Thyroid gland (tissue), 4 donors: ENCODE measurements at regions not wholly inside any gene's neighbourhood (a gene's known extent, or its start where the extent isn't known, plus 50 kb on each side); places are given as distances from the start of the nearest gene placed in this dataset.

ENCODE experiments used
- DNase-seq, 2 donors: peaks; one replicate each; pipeline ENCODE4 v3.0.0-alpha.2; 2019
- H3K27ac ChIP-seq, 3 donors: fragments of 200-600 bp; sonication (generic); 1 replicate in 2 of 3; 2 replicates in 1 of 3; pipeline ENCODE4 v1.5.1; 2016 to 2019; ENCODE audit warnings: mild to moderate bottlenecking in 1 of 3, moderate library complexity in 1 of 3
- H3K27me3 ChIP-seq: fragments of 200-600 bp; sonication (generic); one replicate; pipeline ENCODE4 v1.5.1; 2019
- H3K36me3 ChIP-seq, 2 donors: fragments of 200-600 bp; sonication (generic); one replicate each; pipeline ENCODE4 v1.5.1; 2016 to 2019
- H3K4me1 ChIP-seq, 2 donors: fragments of 200-600 bp; sonication (generic); one replicate each; pipeline ENCODE4 v1.5.1; 2017 to 2019
- H3K4me3 ChIP-seq, 3 donors: fragments of 200-600 bp; sonication (generic); replicated peaks in 1 of 3; 1 replicate in 2 of 3; 2 replicates in 1 of 3; pipeline ENCODE4 v1.5.1; 2016; ENCODE audit warnings: mild to moderate bottlenecking in 1 of 3
- H3K9me3 ChIP-seq: fragments of 200-600 bp; sonication (generic); one replicate; pipeline ENCODE4 v1.5.1; 2017
- POLR2A ChIP-seq, 2 donors: fragments of 450-650 bp; IDR thresholded peaks; one replicate each; pipeline ENCODE4 v1.6.1; 2017; ENCODE audit warnings: antibody characterized with exemption in 2 of 2, mild to moderate bottlenecking in 2 of 2, moderate library complexity in 1 of 2
- WGBS, 2 donors: methylation state at CpG; one replicate each; pipeline ENCODE4 v1.1.5; 2017; 5-methylcytosine and 5-hydroxymethylcytosine counted together
- intact Hi-C: fragments of 100-400 bp; cut with DNase I; formaldehyde crosslinking; loops from one replicate; pipeline ENCODE4 v1.15.1; 2023
- TF ChIP-seq, protein P1 (sequence below), 6 experiments: fragments of 200-600 bp in 3 of 6; fragments of 450-650 bp in 3 of 6; sonication (generic) in 3 of 6; IDR thresholded peaks; one replicate each; pipeline ENCODE4 v1.5.1; 2016 to 2019; ENCODE audit warnings: antibody characterized with exemption in 6 of 6, mild to moderate bottlenecking in 2 of 6, inconsistent platforms in 1 of 6, moderate library complexity in 1 of 6

DNA sequence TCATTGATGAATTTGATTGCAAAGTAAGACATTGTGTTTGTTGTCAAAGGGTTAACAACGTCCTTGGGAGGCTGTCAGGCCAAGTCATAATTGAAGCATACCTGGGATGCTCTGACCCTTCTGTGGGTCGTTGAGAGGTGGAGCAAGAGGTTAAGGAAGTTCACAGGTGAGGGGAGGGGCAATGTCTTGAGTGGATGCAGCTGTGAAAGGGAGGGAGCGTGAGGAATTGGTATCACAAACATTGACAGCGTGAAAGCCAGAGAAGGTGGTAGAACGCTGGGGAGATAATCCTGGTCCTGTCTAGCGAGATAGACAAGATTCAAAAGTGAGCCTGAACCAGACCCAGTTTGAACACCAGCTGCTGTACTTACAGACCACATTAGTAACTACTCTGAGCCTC is 79.4 kb downstream of the HES1 start:
- WGBS, 2 donors: 48 to 49% methylated on average over 6 of the region's 6 CpGs

DNA sequence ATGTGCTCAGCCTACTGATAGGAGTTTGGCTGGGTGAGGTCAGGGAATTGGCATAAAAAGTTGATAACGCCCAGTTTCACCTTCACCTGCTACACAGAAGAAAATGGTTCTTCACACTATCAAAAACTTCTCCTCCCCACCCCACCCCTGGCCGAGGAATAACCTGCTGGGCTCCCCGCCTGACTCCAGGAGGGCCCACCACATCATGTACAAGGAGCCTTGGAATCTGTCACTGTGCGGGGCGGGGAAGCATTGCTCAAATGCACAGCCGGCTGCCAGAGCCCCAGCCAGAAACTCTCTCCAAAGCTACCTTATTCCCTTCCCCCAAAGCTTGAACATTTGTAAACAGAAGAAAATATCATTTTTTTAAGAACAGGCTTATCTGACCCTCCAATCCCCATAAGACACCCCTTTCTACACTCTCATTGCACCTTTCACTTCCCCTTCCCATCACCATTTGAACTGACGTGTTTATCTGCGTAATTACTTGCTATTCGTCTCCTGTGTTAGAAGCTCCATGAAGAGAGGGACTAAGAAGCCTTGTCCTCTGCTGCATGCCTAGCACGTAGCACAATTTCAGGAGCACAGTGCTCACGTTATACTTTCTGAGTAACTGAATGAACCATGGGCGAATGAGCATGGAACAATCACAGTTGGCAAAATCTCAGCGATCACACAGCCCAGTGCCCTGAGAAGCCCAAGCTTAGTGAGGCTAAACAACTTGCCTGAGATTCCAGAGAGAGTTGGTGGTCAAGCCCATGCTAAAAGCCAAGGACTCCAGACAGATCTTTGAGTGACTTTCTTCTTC is 82.9 kb downstream of the HES1 start:
- intact Hi-C loops: no loop called here
- Histone ChIP-seq H3K36me3 (no peaks in the 10 kb centered on the region), H3K9me3 (no peaks in the 10 kb centered on the region), H3K27me3 (no peaks in the 10 kb centered on the region), H3K4me3 (no peak overlapping the region), H3K4me1 (peaks cover 9 to 12% of the 10 kb centered on the region in 2 donors), H3K27ac (peak overlapping the region; percentile 29 to 71 (median 66))
- TF ChIP-seq, protein P1, sequence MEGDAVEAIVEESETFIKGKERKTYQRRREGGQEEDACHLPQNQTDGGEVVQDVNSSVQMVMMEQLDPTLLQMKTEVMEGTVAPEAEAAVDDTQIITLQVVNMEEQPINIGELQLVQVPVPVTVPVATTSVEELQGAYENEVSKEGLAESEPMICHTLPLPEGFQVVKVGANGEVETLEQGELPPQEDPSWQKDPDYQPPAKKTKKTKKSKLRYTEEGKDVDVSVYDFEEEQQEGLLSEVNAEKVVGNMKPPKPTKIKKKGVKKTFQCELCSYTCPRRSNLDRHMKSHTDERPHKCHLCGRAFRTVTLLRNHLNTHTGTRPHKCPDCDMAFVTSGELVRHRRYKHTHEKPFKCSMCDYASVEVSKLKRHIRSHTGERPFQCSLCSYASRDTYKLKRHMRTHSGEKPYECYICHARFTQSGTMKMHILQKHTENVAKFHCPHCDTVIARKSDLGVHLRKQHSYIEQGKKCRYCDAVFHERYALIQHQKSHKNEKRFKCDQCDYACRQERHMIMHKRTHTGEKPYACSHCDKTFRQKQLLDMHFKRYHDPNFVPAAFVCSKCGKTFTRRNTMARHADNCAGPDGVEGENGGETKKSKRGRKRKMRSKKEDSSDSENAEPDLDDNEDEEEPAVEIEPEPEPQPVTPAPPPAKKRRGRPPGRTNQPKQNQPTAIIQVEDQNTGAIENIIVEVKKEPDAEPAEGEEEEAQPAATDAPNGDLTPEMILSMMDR (IDR thresholded peaks at IDR 0.05): no peak
- peak in 1 of 2 donors; percentile 52 for TF ChIP-seq POLR2A (IDR thresholded peaks at IDR 0.05)
- peak; percentile 64 to 82 for DNase-seq
- 39 to 49% methylated on average over 11 to 13 of the region's 13 CpGs for WGBS, 2 donors

More for the DNA sequence above, 79.4 kb downstream of the HES1 start:
- TF ChIP-seq, protein P1 (IDR thresholded peaks at IDR 0.05): no peak
- TF ChIP-seq POLR2A (IDR thresholded peaks at IDR 0.05): no peak
- intact Hi-C loops: no loop called here
- Histone ChIP-seq H3K36me3 (no peaks in the 10 kb centered on the region), H3K27ac (no peak overlapping the region), H3K27me3 (no peaks in the 10 kb centered on the region), H3K9me3 (no peaks in the 10 kb centered on the region), H3K4me3 (no peak overlapping the region), H3K4me1 (peaks cover 18 to 39% of the 10 kb centered on the region in 2 donors)
- no peak for DNase-seq

DNA sequence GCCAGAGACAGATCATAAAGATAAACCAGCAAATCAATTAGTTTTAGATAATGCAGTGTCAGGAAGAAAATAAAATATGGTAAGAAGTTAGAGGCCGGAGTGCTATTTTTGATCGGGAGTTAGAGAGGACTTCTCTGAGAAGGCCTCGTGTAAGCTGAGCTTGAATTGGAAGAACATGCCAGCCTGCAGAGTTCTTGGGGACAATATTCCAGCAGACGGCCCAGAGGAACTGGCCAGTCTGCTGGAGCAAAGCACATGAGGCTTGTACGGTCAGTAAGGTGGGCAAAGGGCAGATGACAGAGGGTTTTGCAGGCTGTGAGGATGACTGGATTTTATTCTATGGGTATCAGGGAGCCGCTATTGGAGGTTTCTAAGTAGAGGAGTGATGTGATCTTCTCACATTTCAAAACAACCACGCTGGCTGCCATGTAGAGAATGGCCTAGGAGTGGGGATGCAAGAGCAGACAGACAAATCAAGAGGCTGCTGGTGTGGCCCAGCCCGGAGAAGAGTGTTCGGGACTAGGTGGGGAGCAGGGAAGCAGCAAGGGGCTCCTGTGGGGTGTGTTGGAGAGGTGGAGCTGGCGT is 84.0 kb downstream of the HES1 start:
- no peaks in the 10 kb centered on the region for H3K9me3 ChIP-seq
- WGBS, 2 donors: 87 to 93% methylated on average over 10 of the region's 10 CpGs
- H3K4me1 ChIP-seq: peaks cover 9 to 17% of the 10 kb centered on the region in 2 donors
- no peak for TF ChIP-seq POLR2A (IDR thresholded peaks at IDR 0.05)
- TF ChIP-seq, protein P1 (IDR thresholded peaks at IDR 0.05): no peak
- intact Hi-C loops: no loop called here
- no peak overlapping the region for H3K4me3 ChIP-seq
- no peak overlapping the region for H3K27ac ChIP-seq
- H3K36me3 ChIP-seq: no peaks in the 10 kb centered on the region
- no peaks in the 10 kb centered on the region for H3K27me3 ChIP-seq
- no peak for DNase-seq

DNA sequence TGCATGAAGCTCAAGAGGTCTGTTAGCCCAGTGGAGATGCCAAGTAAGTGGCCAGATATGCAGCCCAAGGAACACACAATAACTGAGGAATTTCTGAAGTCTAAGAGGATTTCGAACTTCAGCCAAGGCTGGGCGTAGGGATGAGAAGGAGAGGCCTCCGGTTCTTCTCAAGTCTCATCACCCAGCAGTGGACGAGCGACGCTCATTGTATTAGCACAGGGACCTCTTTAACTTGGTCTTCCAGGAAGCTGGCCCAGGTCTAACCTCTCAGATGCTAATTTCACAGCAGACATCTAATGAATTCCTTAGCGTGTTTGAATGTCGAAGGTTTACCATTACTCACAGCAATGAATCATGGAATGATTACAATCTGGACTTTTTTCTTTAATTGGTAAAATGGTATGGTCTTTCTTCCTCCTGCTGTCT is 85.0 kb downstream of the HES1 start:
- no peaks in the 10 kb centered on the region for H3K36me3 ChIP-seq
- peaks cover 9 to 13% of the 10 kb centered on the region in 2 donors for H3K4me1 ChIP-seq
- no peaks in the 10 kb centered on the region for H3K9me3 ChIP-seq
- no peak overlapping the region for H3K27ac ChIP-seq
- TF ChIP-seq POLR2A (IDR thresholded peaks at IDR 0.05): no peak
- WGBS, 2 donors: 92 to 98% methylated on average over 8 of the region's 8 CpGs
- intact Hi-C loops: no loop called here
- no peak overlapping the region for H3K4me3 ChIP-seq
- no peak for DNase-seq
- no peaks in the 10 kb centered on the region for H3K27me3 ChIP-seq

DNA sequence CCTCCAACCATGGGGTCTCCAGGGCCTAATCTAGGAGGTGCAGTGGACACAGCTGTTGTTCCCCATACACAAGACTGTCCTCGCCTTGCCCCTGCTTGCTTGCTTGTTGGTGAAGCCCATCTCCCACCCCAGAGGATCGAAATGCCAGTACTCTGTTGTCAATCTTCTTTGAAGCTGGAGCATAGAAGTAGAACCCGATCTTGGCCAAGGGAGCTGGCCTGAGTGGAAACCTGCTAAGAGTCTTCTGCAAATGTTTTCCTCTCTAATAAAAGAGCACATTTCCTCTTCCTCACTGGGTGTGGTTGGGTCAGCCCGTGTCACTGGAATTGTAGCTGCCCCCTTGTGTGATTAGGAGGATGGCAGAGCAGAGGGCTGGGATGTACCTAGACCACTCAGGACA is 85.4 kb downstream of the HES1 start:
- H3K36me3 ChIP-seq: no peaks in the 10 kb centered on the region
- H3K4me1 ChIP-seq: peaks cover 9 to 13% of the 10 kb centered on the region in 2 donors
- 78 to 87% methylated on average over 4 of the region's 4 CpGs for whole genome bisulfite sequencing, 2 donors
- no peak for DNase-seq
- H3K4me3 ChIP-seq: no peak overlapping the region
- no peaks in the 10 kb centered on the region for H3K27me3 ChIP-seq
- no peak for TF ChIP-seq POLR2A (IDR thresholded peaks at IDR 0.05)
- TF ChIP-seq, protein P1 (IDR thresholded peaks at IDR 0.05): no peak
- no peak overlapping the region for H3K27ac ChIP-seq
- H3K9me3 ChIP-seq: no peaks in the 10 kb centered on the region
- intact Hi-C loops: no loop called here
